Stimulated activated CD8-positive, alpha-beta memory T cell treated with anti-CD3 and anti-CD28 coated beads, Interleukin-7, amount 100 ng/mL, for 48 hours (primary cell): ENCODE measurements at regions not wholly inside any gene's neighbourhood (a gene's known extent, or its start where the extent isn't known, plus 50 kb on each side); places are given as distances from the start of the nearest gene placed in this dataset.

Source experiments
- DNase-seq, 2 donors: peaks; one replicate each; pipeline ENCODE4 v3.0.0-alpha.2; 2020; ENCODE audit warnings: low read depth in 1 of 2; ENCODE audit errors: extremely low read depth in 1 of 2

GRCh38 chr14:28502517-28502916, 264.1 kb upstream of the FOXG1 start:
- DNase-seq: no peak

DNA sequence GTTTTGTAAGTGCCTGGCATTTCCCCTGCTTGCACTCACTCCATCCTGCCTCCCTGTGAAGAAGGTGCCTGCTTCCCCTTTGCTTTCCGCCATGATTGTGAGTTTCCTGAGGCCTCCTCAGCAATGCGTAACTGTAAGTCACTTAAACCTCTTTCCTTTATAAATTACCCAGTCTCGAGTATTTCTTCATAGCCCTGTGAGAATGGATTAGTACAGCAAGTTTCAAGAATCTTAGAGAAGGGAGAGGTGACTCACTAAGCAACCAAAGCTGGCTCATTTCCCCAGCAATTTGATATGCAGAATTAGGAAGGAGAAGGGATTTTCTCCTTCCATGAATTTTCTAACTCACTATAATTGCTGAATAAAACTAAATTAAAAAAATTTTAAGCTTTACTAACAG, 251.0 kb upstream of the FOXG1 start:
- no peak for DNase-seq

DNA sequence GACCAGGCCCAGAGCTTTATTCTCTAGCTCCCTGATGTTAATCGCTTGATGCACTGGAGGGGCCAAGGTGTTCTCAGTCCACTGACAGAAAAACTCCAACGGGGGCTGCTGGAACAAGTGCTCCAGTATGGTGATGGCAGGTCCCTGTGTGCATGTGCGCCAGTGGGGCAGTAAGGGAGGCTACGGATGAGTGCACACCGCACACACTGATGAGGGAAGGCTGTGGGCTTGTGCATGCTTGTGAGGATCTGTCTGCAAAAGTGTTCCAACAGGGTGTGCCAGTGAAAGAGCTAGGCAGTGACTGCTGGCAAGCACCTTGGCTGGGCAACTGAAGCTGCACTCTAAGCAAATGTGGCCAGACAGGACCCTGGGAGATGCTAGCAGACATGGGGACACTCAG, 229.7 kb upstream of the FOXG1 start:
- no peak for DNase-seq

DNA sequence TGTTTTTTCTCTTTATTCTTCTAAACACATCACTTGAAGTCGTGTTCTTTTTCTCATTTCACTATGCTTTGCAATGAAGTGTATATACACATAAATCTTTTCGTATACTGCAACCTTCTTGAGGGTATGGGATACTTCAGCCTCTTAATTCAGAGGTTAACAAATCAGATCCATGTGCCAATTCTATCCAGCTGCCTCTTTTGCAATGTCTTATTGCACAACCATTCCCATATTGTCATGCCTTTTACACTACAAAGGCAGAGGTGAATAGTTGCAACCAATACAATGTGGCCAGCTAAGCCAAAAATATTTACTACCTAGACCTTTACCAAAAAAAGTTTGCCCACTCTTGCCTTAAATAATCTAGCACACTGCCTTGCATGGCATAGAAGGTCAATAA, 224.5 kb upstream of the FOXG1 start:
- DNase-seq: no peak

DNA sequence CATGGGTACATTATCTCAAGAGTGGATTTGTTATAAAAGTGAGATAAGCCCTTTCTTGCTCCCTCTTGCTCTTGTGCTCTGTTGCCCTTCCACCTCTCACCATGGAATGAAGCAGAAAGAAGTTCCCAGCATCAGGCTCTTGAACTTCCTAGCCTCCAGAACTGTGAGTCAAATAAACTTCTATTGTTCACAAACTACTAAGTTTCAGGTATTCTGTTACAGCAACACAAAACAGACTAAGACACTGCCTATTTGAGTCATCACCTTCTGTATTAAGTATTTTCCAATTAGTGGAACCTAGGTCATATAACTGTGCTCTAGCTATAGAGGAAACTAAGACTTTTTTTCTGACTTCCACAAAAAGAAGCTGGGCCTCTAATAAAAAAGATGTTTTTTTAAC, 201.2 kb upstream of the FOXG1 start:
- DNase-seq: no peak

DNA sequence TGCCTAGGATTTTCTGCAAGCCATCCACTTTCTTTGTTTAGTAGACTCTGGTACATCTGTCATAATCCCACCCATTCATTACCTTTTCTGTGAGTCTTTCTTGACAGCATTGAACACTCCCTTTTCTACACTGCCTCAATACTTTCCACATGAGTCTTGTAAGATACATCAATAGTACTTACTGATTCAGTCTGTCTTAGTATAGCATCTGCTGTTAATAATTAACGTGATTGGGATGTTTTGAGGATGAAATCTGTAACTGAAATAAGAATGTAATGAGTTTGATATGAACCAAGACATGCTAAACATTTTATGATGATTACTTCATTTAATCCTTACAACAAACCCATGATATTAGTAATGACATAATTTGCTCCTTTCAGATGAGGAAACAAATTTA, 196.2 kb upstream of the FOXG1 start:
- DNase-seq: no peak

DNA sequence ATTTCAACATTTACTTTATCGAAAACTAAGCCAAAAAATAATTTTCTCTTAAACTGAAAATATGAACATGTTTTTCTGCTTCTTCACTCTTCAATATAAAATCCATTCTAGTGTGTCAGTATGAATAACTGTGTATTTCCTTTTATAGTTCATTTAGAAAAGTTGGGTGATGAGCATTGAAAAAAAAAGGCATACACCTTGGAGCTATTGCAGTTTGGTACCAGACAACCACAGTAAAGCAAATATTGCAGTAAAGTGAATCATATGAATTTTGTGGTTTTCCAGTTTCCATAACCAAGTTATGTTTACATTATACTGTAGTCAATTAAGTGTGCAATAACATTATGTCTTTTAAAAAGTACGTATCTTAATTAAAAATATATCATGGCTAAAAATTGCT, 195.0 kb upstream of the FOXG1 start:
- no peak for DNase-seq

DNA sequence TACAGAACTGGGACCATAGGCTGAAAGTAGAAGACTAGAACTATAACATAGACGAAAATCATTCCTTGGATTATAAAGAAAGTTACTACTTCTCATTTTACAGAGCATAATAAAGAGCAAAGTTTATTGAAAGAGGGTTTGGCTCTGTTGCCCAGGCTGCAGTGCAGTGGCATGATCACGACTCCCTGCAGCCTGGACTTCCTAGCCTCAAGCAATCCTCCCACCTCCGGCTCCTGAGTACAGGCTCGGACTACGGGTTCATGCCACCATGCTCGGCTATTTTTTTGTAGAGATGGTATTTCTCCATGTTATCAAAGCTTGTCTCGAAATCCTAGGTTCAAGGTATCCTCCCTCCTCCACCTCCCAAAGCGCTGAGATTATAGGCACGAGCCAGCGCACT, 190.1 kb upstream of the FOXG1 start:
- no peak for DNase-seq

- DNase-seq: no peak
Observed at GRCh38 chr14:28577187-28577586, 189.4 kb upstream of the FOXG1 start.

- no peak for DNase-seq
Observed at GRCh38 chr14:28577711-28578131, 188.9 kb upstream of the FOXG1 start.

DNA sequence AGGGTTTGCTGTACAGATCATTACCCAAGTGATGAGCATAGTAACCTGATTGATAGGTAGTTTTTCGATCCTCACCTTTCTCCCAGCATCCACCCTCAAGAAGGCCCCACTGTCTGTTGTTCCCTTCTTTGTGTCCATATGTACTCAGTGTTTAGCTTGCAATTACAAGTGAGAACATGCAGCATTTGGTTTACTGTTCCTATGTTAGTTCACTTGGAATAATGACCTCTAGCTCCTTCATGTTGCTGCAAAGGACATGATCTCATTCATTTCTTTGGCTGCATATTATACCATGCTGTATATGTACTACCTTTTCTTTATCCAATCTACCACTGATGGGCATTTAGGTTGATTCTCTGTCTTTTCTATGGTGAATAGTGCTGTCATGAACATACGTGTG, 181.6 kb upstream of the FOXG1 start:
- DNase-seq: no peak

GRCh38 chr14:28589792-28590191, 176.8 kb upstream of the FOXG1 start:
- no peak for DNase-seq

- no peak for DNase-seq
Observed at GRCh38 chr14:28596391-28596790, 170.2 kb upstream of the FOXG1 start.

DNA sequence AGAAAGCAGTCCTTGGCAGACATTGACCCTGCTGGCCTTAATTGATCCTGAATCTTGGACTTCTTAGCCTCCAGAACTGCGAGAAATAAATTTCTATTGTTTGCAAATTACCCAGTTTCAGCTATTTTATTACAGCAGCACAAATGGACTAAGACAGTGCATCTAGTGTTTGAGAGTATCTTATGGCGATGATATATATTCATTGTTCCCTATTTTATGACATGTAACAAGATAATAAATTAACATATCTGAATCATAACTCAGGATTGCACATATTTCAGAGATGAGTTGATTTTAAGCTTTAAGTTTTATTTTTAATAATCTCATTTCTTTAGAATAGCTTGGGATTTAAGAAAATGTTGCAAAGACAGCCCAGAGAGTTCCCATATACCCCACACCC, 167.4 kb upstream of the FOXG1 start:
- DNase-seq: no peak

DNA sequence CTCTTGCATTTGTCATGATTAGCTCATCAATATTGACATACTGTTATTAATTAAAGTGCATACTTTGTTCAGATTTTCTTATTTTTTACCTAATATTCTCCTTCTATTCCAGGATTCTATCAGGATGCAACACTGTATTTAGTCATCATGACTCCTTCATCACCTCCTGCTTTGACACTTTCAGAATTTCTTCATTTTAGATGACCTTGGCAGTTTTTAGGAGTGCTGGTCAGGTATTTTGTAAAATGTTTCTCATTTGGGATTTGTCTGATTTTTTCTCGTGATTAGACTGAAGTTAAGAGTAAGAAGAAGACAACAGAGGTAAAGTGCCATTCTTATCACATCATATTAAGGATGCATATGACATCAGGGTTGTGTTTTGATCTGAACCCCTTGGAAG, 167.0 kb upstream of the FOXG1 start:
- DNase-seq: no peak

- DNase-seq: no peak
Observed at GRCh38 chr14:28603606-28604005, 163.0 kb upstream of the FOXG1 start.

DNA sequence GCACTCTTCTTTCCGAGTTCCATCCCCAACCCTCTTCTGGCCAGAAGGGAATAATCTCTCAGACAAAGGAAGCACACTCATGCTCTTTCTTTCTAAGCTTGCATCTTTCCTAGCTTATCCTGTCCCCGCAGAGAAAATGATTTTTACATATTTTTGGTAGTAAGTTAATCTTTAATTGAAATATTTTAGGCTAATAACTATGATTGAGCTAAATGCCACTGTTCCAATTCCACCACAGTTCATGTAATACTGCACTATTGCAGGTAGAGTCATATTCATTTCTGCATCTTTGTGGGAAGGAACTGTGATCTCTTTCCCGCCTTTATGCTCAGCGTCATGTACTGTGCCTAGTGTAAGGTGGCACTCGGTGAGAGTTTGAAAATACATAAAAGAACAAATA, 158.9 kb upstream of the FOXG1 start:
- no peak for DNase-seq

- DNase-seq: no peak
Observed at GRCh38 chr14:28608443-28608842, 158.1 kb upstream of the FOXG1 start.

GRCh38 chr14:28608851-28609828, 157.4 kb upstream of the FOXG1 start:
- no peak for DNase-seq

GRCh38 chr14:28612414-28612813, 154.2 kb upstream of the FOXG1 start:
- DNase-seq: no peak

DNA sequence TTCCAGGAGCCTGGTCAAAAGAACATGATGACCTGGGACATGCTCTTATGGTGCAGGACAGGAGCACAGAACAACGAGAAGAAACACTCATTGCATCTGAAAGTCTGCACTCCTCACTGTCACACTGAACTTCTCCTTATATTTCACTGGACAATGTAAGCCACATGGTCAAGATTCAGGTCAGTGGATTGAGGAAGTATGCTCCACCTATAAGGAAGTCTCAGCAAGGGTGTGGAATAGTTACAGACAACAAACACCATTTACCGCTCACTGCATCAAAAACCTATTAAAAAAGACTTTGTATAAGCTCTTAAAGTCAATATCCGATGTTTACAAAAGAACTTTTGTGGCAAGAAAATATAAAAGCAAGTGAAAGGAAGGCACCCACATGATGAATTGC, 153.1 kb upstream of the FOXG1 start:
- no peak for DNase-seq

GRCh38 chr14:28626780-28627179, 139.8 kb upstream of the FOXG1 start:
- no peak for DNase-seq
